HCEC 1CT (cell line): ENCODE measurements at regions not wholly inside any gene's neighbourhood (a gene's known extent, or its start where the extent isn't known, plus 50 kb on each side); places are given as distances from the start of the nearest gene placed in this dataset.

Source experiments
- DNase-seq: peaks from one replicate; pipeline ENCODE4 v3.0.0-alpha.2; 2017

DNA sequence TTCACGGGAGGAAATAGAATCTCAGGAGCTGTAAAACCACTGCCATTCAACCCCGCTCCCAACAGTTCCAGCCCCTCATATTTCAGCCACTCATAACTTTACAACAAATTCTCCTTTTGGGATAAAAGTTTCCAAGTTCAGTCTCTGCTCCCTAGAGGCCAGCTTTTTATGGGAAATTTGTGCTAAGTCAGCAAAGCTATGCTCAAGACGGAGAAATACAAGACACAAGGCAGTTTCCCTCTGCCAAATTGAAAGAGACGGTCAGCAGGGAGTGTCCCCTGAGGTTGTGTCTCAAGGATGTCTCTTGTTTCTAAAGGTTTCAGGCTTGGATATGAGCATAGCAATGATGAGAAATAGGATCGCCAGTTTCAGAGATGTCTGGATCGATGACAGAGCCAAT, 608.6 kb downstream of the CCDC171 start:
- DNase-seq = no peak

DNA sequence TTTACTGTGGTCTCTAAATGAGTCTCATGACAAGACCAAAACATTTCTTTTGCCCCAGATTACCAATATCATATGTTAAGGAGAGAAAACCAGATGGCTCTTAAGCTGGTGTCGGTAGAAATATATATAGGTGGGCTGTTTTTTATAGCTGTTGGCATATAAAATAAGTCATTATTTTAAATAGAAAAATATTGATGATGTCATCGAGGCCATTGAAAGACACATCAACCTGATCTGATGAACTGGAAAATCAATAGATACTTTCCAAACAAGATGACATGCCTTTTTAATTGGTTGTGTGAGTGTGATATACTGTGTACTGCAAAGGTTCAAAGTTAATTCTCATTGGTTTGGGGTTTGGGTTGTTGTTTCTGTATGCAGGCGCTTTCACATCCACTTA, 617.3 kb downstream of the CCDC171 start:
- DNase-seq = no peak

DNA sequence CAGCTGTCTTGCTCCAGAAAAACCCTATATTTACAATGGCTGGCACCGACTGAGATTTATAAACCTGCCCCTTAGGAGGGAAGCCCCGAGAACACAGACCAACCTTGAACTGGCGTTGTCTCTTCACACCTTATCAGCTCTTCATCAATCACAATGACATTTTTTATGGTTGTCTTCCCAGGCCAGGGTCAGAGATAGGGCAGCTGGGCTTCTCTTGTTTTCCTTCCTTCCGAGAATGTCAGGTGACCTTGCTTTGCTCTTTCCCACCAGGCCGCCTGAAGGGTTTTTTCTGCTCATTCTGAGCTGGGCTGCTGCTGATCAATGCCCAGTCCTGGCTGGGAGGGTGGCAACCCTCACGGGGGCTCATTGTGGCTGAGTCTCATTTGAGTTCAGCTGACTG, 619.1 kb downstream of the CCDC171 start:
- DNase-seq = no peak

DNA sequence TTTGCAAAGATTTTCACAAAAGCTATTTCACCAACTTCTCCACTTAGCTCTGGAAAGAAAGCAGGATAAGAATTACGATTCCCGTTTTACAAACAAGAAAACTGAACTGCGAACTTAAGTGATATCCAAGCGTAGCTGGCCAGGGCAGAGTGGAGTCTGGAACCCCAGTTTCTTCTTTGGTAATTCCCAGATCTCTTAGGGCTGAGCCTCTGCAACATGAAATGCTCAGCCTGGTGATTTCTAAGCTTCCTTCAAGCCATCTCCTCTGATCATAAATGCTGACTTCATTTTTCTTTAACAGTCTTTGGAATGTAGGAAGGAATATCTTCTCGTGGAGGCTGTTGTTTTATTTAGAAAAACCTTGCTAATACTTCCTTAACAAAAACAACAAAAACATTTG, 620.0 kb downstream of the CCDC171 start:
- no peak for DNase-seq

DNA sequence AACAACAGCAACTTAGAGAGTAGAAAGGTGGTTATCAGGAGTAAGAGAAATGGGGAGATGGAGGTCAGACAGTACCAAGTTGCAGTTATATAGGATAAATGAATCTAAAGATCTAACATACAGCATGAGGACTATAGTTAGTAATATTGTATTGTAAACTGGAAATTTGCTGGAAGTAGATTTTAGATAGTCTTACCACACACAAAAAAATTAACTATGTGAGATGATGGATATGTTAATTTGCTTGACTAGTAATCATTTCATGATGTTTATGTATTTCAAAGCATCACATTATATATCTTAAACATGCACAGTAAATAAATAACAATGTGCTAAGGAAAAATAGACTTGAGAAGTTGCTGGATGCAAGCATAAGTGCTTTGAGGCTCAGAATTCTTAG, 622.1 kb downstream of the CCDC171 start:
- DNase-seq = no peak

DNA sequence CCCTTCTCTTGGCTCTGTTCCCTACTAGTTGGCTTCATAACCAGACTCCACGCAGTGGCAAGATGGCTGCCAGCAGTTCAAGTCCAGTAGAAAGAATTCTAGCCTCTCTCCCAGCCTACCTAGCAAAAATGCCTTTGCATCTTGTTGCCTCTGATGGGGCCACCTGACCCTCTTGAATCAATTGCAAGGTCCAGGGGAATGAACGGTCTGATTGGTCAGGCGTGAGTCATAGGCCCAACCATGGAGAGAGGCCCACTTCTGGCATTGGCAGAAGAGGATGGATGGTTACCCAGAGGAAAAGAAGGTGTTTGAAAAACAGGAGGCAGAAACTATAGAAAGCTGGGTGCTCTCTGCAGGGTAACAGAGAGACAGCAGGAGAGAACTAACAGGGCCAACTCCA, 622.6 kb downstream of the CCDC171 start:
- DNase-seq = peak; percentile 12

DNA sequence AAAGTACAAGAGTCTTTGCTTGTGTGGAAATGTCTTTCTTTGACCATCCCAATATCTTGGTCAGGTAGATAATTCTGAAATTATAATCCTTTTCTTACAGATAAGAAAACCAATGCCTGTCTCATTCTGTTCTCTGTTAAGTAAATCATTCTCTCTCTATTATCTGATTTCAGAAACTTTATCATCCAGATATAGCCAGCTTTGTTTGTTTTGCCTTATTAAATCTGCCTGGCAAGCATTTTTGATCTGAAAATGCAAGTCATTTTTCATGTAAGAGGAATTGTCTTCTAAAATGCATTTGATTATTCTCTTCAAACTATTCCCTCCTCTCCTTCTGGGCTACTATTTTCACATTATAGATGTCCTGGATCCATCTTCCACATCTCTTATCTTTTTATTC, 625.5 kb downstream of the CCDC171 start:
- no peak for DNase-seq

DNA sequence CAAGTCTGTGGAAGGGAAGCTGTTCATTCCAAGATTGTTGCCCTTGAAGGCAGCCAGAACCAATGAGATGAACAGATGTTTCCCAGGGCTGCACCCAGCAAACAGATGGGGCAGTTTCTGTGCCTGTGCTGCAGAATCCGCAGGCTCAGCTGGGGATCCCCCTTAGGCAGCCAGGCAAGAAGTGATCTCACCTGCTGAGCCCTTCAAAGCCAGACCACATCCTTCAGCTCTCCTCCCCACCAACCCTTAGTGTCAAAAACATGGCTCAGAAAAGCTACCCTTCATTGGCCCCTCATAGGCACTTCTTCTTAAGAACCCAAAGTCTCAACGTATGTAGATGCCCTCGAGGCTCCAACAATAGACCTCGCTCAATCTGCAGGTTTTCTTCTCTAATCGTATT, 626.7 kb downstream of the CCDC171 start:
- DNase-seq = no peak

DNA sequence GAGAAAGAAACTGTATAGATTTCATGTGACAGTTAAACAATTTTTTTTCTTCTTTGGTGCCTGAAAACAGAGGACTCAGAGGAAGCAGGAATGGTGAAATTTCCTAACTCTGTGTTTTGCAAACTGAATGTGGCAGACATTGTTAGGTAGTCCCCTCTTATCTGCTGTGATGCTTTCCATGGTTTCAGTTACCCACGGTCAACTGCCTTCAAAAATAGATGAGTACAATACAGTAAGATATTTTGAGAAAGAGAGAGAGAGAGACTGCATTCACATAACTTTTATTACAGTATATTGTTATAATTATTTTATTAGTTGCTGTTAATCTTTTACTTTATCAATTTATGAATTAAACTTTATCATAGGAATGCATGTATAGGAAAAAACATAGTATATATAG, 627.2 kb downstream of the CCDC171 start:
- DNase-seq = no peak

DNA sequence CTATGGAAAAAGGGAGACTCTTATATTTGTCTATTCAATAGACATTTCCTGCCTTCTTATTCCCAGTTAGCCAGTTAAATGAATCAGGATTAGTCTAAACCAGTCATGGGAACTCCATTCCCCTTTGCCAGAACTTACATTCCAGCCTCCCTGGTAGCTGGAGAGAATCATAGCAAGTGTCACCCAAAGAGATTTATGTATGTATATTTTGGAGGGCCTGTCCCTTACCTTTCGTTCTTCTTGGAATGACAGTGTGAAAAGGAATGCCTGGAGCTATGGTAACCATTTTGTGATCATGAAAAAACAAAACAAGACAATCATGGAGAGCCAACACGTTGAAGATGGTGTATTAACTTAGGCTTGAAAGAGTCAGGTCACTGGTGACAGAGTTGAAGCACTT, 627.7 kb downstream of the CCDC171 start:
- peak; percentile 33 for DNase-seq

DNA sequence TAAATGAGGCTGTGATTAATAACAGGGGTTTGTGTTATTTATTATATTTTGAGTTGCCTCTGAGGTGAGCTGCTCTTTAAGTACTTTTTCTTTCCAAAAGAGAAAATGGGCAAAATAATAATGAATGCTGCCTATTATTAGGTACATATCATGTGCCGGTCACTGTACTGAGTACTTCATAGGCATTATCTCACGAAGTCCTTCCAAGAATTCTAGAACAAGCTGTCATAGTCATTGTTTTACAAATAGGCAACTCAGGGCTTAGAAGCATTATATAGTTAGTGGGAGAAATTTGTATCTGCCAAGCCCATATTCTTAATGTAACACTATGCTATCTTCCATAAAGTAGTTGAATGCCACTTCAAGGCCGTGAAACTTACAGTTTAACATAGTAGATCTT, 628.7 kb downstream of the CCDC171 start:
- no peak for DNase-seq

DNA sequence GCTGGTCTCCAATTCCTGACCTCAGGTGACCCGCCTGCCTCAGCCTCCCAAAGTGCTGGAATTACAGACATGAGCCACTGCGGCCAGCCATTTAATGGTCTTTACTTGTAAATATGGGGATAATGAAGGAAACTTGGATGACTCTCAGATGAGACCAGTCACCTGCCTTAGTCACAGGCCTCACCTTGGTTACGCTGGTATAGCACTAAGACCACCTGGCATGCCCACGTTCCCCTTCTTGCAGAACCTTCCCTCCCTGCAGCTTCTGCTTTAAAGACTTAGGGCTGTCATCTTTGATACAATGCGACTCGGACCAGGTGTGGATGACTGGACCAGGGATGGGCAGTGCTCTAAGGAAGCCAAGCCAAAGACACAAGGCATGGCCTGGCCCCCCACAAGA, 629.9 kb downstream of the CCDC171 start:
- no peak for DNase-seq

DNA sequence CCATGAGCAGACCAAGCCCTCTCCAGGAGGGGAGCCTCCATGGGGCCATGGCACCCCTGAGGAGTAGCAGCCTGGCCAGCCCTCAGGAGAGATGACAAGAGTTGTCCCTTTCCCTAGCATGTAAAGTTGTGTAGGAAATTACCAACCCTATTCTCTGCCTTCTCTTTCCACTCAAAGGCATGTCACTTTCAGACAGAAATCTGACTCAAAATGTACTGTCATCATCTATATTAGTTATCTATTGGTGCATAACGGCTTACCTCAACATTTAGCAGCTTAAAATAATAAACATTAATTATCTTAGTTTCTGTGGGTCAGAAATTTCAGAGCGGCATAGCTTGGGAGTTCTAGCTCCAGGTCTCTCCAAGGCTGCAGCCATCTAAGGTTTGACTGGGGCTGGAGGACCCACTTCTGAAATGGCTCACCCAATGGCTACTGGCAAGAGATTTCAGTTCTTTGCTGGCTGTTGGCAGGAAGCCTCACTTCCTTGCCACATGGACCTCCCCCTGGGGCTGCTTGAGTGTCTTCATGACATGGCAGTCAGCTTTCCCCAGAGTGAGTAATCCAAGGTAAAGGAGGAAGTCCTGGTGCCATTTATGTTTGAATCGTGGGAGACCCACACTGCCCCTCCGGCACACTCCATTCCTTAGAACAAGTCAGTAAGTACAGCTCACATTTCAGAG, 632.3 kb downstream of the CCDC171 start:
- no peak for DNase-seq

DNA sequence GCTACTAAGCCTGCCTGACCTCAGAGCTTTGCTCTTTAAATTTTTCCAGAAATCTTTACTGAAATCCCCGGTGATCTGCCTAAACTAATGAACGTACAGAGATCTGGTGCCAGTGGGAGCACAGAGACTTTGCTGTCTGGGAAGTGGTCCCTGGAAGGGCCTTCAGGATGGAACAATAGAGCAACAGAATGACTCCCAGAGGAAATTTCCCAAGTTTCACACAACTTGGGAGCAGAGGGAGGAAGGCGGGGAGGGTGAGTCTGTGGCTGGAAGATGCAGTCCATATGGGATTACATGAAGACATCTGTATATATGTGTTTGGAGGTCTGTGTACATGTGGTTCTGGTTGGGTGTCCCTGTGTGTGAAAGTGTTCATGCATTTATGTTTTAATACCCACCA, 638.3 kb downstream of the CCDC171 start:
- no peak for DNase-seq

DNA sequence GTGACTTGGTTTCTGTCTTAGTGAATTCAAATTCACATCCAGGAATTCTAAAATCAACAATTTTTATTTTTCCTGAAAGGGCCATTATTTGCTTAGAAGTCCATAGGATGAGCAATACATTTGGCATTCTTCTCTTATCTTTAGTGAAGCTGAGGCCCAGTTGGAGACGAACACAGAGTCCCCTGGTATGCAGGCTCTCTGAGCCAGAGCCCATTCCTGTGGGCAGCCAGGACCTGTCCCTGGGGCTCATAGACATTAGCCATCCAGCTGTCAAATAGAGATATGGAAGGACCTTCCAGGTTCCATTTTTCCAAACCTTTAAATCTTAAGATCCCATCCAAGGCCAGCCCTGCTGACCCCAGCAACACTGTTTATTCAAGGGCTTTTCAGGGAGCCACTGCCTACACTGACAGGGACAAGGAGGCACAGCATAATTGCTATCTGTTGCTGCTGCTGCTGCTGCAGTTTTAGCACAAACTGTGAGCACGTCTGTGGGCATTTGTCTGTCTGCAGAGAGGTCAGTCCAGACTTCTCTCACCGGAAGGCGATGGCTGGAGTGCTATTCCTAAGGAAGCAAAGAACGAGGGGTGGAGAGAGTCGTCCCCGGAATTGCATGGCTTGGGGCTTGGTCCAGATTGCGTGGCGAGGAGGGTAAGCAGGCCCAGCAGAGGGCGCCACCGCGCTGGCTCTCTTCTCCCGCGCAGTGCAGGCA, 639.0 kb downstream of the CCDC171 start:
- peak; percentile 85 for DNase-seq

DNA sequence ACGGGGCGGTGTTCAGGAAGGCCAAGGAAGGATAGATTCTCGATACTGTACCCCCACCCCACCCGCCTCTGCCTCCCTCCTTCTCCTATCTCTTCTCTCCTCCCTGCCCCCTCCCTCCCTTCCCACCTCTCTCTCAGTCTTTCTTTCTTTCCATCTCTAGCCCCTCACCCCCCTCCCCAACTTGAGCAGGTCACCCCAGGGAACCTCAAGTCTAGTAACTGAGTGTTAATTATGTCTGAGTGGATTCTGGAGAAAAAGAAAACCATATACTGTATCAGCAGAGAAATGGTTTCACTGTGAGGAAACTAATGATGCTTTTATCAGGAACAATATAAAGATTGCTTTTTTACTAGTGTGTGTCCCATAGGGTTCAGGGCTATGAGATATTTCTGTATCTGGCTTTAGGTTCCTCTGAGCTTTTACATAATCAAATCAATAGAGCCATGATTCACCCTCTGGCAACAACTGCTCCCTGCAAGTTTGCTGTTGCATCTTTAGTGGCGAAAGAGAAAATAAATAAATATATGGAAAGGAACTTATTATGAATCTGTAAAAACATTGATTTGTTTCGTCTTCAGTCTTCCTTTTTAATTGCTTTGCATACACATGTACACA, 639.7 kb downstream of the CCDC171 start:
- peak; percentile 57 for DNase-seq

DNA sequence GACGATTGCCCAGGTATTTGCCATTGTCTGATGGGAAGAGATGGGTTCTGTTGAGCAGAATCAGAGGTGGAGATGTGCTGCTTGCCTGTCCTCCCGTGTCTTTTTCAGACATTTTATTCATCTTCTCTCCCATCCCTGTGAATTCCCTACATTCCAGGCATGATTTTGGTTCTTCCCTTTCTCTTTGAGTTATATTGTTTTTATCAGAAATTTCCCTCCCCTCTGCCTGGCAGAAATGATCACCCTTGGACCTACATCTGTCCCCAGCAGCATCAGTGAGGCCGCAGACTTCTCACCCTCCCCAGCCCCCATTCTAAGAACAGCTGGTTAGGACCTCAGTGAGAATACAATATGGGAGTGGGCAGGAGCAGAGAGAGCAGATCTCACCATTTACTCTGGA, 640.2 kb downstream of the CCDC171 start:
- DNase-seq = no peak

DNA sequence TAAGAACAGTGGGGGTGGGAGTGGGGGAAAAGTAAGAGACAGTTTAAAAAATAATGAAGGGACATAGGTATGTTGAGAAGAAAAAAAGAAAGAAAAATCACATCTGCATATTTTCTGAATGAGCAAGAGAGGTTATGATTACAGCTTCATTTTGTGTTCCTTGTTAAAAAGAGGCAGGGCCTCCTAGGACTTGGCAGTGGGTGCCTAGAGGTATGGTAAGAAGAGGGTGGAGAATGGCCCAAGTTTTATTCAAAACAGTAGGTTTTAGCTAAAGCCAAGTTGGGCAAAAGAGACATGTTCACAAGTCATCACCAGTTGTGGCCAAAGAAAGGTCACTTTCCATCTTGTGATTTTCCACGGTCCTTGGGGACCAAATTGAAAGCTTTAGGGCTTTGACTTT, 643.4 kb downstream of the CCDC171 start:
- DNase-seq = no peak

DNA sequence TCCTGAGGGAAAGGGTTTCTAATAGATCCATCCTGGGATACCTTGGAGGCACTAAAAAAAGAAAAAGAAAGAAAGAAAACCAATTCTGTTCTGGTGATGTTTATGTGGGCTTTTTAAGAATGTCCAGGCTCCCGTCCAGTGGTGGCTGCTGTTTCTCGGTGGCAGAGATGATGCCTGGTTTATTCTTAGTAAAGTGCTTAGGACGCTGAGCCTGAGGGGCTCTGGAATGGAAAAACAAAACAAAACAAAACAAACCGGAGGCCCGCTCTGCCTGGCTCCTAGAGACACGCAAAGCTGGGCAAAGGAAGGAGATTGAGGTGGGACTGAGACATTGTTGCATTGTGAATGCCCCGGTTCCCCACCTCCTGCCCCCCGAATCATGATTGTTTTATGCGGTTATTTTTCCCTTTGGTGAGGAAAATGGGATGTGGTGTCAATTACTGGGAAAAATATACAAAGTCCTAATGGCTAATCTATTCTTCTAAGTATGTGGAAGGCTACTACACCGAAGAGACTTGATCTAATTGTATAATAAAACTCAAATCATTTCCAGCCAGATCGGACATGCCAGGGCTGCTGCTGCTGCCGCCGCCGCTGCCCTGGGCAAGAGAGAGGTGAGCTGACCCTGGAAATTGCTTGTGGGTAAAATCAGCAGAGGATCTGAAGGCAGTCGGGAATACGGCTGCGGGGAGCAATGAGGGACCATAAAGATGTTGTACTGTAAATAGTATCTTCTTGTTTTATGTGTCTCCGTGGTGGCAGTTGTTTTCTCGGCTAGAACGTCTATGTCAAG, 644.9 kb downstream of the CCDC171 start:
- DNase-seq = no peak

DNA sequence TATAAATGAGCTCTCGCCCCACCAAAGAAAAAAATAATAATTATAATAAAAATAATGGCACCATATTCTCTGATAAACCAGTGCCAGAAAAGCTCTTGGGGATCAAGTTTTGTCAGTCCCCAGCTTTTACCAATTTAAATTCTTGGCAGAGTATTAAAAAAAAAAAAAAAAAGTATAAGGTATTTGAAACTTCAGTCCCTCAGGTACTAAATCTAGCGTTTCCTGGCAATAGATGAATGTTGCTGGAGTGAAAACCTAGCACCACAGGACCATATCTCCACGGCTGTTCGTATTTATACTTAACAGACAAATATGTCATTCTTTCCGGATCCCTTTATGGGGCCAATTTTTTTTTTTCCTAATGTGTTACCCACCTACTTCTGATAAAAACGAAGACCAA, 646.2 kb downstream of the CCDC171 start:
- DNase-seq = no peak

DNA sequence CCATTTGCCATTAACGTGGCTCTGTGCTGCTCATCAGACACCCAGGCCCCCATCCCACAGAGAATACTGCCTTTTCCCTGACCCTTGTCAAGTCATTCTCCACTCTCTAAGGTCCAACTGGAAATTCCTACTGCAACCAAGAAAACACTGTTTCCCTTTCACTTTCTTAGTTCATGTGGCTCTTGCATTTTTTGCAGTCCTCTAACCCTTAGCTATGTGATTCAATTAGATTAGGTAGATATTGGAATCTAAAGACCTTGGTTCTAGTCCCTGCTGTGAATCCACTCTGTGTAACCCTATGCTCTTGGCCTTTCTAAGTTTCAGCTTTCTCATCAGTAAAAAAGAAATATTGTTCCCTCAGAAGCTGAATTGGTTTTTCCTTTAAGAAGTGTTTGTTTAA, 649.4 kb downstream of the CCDC171 start:
- DNase-seq = no peak

DNA sequence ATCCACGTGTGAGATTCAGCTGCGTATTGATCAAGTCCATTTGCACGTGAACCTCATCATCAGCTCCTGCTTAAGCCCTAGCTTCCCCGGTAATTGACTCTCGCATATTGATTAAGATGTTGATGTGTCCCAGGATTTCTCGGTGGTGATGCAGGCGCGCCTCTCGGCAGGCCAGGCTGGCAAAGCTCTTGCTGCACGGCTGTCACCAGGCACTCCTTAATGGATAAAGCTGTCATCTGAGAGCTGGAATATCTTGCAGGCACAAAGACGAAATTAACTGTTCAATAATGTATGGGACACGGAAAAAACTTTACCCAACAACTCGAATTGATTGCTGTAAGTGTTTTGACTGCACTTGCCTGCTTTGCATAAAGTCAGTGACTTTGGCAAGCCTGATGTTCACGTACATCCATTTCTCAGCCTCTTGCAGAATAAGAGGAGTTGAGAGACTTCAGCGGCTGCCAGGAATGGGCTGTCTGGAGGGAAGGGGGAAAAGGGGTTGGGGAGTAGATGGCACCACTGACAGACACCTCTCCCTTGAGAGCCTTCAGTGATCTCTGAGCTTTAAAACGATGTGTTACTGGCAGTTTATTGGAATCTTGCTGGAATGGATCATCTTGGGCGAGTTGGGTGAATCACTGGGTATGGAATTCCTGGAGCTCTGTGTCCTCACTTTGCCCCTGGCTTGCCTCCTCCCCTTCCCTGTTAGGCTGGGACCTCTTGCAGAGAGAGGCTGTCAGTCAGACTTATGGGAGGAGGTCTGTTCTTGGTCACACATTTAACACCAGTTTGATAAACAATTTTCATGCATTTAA, 650.3 kb downstream of the CCDC171 start:
- DNase-seq = peak; percentile 89
